ENCODE measurements at regions not wholly inside any gene's neighbourhood (a gene's known extent, or its start where the extent isn't known, plus 50 kb on each side); places are given as distances from the start of the nearest gene placed in this dataset.
"Not testable (repeated sequence)": the region's sequence is repeated elsewhere in the genome, so short reads cannot be mapped to it uniquely, and the experiment has no call there.

DNA sequence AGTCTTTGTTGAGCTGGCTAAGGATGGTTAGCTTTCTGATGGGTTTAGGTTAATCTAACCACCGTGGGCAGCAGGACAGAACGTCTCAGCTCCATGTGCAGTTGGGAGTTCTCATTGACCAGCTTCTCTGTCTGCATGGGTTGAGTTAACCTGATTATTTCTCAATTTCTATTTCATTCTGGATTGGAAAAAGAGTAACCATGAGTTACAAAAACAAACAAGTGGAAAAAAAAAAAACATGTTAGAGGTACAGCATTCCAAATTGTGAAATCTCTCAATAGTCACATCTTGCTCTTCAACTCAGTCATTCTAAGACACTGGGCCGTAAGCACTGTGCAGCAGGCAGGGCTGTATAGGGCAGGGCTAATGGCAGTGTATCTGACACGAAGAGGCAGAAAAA lies 343.7 kb upstream of the KLF4 start:
- TF ChIP-seq, protein P1, sequence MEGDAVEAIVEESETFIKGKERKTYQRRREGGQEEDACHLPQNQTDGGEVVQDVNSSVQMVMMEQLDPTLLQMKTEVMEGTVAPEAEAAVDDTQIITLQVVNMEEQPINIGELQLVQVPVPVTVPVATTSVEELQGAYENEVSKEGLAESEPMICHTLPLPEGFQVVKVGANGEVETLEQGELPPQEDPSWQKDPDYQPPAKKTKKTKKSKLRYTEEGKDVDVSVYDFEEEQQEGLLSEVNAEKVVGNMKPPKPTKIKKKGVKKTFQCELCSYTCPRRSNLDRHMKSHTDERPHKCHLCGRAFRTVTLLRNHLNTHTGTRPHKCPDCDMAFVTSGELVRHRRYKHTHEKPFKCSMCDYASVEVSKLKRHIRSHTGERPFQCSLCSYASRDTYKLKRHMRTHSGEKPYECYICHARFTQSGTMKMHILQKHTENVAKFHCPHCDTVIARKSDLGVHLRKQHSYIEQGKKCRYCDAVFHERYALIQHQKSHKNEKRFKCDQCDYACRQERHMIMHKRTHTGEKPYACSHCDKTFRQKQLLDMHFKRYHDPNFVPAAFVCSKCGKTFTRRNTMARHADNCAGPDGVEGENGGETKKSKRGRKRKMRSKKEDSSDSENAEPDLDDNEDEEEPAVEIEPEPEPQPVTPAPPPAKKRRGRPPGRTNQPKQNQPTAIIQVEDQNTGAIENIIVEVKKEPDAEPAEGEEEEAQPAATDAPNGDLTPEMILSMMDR (IDR thresholded peaks at IDR 0.05) = no peak
- 72 to 84% methylated on average over 4 of the region's 4 CpGs for WGBS, 2 donors
- Histone ChIP-seq H3K4me1 (no peaks in the 10 kb centered on the region), H3K36me3 (no peaks in the 10 kb centered on the region), H3K27me3 (no peaks in the 10 kb centered on the region), H3K27ac (peak overlapping the region in 1 of 4 donors; percentile 39), H3K9me3 (no peaks in the 10 kb centered on the region), H3K4me3 (no peak overlapping the region)
- intact Hi-C loops (cut with DNase I) = no loop called here
- DNase-seq = no peak

DNA sequence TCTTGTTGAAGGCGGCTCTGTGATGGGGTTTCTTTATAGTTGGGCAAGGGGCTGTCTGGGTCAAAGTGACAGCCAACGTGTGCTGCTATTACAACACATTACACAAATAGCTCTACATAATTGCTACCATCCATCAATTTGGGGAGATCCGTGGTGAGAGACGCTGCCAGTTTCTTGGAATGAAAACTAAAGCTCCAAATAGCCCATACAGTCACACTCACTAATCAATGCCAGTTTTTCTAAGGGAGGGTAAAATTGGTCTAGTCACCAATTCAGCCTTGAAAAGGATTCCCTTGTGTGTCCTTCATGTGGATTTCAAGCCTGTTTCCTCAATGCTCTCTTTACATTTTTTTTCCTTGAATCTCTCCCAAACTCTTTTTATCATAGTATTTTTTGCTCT lies 343.3 kb upstream of the KLF4 start:
- no peak overlapping the region for H3K4me3 ChIP-seq
- intact Hi-C loops (cut with DNase I) = no loop called here
- 58 to 65% methylated on average over 4 of the region's 4 CpGs for WGBS, 2 donors
- H3K9me3 ChIP-seq = no peaks in the 10 kb centered on the region
- no peak overlapping the region for H3K27ac ChIP-seq
- H3K27me3 ChIP-seq = no peaks in the 10 kb centered on the region
- no peak for TF ChIP-seq POLR2A (IDR thresholded peaks at IDR 0.05)
- TF ChIP-seq, protein P1 (IDR thresholded peaks at IDR 0.05) = no peak
- H3K36me3 ChIP-seq = no peaks in the 10 kb centered on the region
- DNase-seq = no peak
- H3K4me1 ChIP-seq = no peaks in the 10 kb centered on the region

DNA sequence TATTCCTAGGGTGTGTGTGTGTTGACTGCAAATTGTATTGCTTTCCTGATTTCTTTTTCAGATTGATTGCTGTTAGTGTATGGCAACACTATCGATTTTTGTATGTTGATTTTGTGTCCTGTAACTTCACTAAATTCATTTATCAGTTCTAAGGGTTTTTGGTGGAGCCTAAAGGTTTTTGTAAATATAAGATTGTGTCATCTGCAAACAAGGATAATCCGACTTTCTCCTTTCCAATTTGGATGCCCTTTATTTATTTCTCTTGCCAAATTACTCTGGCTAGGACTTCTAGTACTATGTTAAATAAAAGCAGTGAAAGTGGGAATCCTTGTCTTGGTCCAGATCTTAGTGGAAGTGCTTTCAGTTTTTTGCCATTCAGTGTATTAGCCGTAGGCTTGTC lies 340.9 kb upstream of the KLF4 start:
- Histone ChIP-seq H3K27ac (no peak overlapping the region), H3K27me3 (no peaks in the 10 kb centered on the region), H3K9me3 (no peaks in the 10 kb centered on the region), H3K36me3 (no peaks in the 10 kb centered on the region), H3K4me1 (no peaks in the 10 kb centered on the region), H3K4me3 (no peak overlapping the region)
- TF ChIP-seq, protein P1 (IDR thresholded peaks at IDR 0.05) = no peak
- TF ChIP-seq POLR2A (IDR thresholded peaks at IDR 0.05) = no peak
- no peak for DNase-seq
- WGBS, 2 donors = 45 to 51% methylated on average over 3 of the region's 3 CpGs
- intact Hi-C loops (cut with DNase I) = no loop called here

DNA sequence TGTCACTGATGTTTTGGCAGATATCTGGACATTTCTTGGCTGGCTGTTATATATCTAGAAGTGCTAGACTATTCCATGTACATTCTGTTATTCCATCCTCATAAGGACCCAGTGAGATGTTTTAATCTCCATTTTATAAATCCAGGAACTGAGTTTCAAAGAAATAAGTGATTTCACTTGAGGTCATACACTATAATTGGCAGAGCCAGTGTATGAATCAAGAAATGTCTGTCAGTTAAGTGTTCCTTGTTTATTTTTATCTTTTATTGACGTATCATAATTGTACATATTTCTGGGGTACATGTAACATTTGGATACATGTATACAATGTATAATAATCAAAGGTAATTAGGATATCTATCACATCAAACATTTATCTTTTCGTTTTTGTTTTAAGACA lies 338.3 kb upstream of the KLF4 start:
- TF ChIP-seq POLR2A (IDR thresholded peaks at IDR 0.05) = no peak
- TF ChIP-seq, protein P1 (IDR thresholded peaks at IDR 0.05) = no peak
- no peak for DNase-seq
- no peaks in the 10 kb centered on the region for H3K4me1 ChIP-seq
- H3K4me3 ChIP-seq = no peak overlapping the region
- WGBS, 2 donors = 57 to 75% methylated on average over 2 of the region's 2 CpGs
- no peak overlapping the region for H3K27ac ChIP-seq
- intact Hi-C loops (cut with DNase I) = no loop called here
- H3K9me3 ChIP-seq = no peaks in the 10 kb centered on the region
- H3K27me3 ChIP-seq = no peaks in the 10 kb centered on the region
- no peaks in the 10 kb centered on the region for H3K36me3 ChIP-seq

DNA sequence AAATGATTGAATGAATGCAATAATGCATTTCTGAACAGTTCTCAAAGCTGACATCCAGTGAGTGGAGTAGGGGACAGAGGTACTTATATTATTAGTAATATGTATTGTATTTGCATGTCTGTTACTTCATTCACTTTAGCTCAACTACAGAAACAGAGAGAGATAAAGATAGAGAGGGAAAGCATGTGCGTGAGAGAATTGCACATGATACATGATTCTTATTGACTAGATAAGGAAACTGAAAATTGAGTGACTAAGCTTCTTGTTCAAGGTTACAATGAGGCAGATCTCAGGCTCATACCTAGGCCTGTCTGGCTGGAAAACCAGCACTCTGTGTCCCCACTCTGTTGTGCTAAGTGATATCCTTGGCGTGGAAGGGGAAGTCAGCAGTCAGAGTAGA lies 337.7 kb upstream of the KLF4 start:
- H3K27me3 ChIP-seq = no peaks in the 10 kb centered on the region
- DNase-seq = no peak
- no peaks in the 10 kb centered on the region for H3K4me1 ChIP-seq
- no peak for TF ChIP-seq POLR2A (IDR thresholded peaks at IDR 0.05)
- TF ChIP-seq, protein P1 (IDR thresholded peaks at IDR 0.05) = no peak
- no peak overlapping the region for H3K27ac ChIP-seq
- WGBS, 2 donors = 76 to 81% methylated on average over 2 of the region's 2 CpGs
- H3K9me3 ChIP-seq = no peaks in the 10 kb centered on the region
- no peaks in the 10 kb centered on the region for H3K36me3 ChIP-seq
- H3K4me3 ChIP-seq = no peak overlapping the region
- intact Hi-C loops (cut with DNase I) = no loop called here

DNA sequence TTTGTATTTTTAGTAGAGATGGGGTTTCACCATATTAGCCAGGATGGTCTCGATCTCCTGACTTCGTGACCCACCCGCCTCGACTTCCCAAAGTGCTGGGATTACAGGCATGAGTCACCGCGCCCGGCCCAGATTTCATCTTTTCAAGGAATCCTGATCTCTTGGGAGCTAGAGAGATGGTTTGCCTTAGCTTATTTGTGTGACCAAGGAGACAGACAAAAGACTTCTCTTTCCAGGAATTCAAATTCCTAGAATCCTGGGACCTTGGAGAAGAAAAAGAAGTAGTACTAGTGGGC lies 337.1 kb upstream of the KLF4 start:
- intact Hi-C loops (cut with DNase I); H3K4me1 ChIP-seq; H3K9me3 ChIP-seq; DNase-seq; H3K27ac ChIP-seq; H3K27me3 ChIP-seq; H3K36me3 ChIP-seq; H3K4me3 ChIP-seq: not testable (repeated sequence)
- 85 to 94% methylated on average over 7 of the region's 7 CpGs for WGBS, 2 donors
